ENCODE measurements at regions not wholly inside any gene's neighbourhood (a gene's known extent, or its start where the extent isn't known, plus 50 kb on each side); places are given as distances from the start of the nearest gene placed in this dataset.

- TF ChIP-seq, protein P1, sequence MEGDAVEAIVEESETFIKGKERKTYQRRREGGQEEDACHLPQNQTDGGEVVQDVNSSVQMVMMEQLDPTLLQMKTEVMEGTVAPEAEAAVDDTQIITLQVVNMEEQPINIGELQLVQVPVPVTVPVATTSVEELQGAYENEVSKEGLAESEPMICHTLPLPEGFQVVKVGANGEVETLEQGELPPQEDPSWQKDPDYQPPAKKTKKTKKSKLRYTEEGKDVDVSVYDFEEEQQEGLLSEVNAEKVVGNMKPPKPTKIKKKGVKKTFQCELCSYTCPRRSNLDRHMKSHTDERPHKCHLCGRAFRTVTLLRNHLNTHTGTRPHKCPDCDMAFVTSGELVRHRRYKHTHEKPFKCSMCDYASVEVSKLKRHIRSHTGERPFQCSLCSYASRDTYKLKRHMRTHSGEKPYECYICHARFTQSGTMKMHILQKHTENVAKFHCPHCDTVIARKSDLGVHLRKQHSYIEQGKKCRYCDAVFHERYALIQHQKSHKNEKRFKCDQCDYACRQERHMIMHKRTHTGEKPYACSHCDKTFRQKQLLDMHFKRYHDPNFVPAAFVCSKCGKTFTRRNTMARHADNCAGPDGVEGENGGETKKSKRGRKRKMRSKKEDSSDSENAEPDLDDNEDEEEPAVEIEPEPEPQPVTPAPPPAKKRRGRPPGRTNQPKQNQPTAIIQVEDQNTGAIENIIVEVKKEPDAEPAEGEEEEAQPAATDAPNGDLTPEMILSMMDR (IDR thresholded peaks at IDR 0.05): no peak
- TF ChIP-seq POLR2AphosphoS5 (IDR thresholded peaks at IDR 0.05) (no peak), EP300 (IDR thresholded peaks at IDR 0.05; ENCODE audit: low read depth) (no peak), POLR2A (IDR thresholded peaks at IDR 0.05) (no peak)
Observed at GRCh38 chr17:31700973-31701372, 158.1 kb downstream of the COPRS start.
